Activated CD8-positive, alpha-beta memory T cell treated with anti-CD3 and anti-CD28 coated beads for 48 hours (primary cell): ENCODE measurements at regions not wholly inside any gene's neighbourhood (a gene's known extent, or its start where the extent isn't known, plus 50 kb on each side); places are given as distances from the start of the nearest gene placed in this dataset.

Experiments
- DNase-seq, 3 experiments: peaks; one replicate each; pipeline ENCODE4 v3.0.0-alpha.2; 2020; ENCODE audit warnings: low read depth in 2 of 3, low spot score in 2 of 3

DNA sequence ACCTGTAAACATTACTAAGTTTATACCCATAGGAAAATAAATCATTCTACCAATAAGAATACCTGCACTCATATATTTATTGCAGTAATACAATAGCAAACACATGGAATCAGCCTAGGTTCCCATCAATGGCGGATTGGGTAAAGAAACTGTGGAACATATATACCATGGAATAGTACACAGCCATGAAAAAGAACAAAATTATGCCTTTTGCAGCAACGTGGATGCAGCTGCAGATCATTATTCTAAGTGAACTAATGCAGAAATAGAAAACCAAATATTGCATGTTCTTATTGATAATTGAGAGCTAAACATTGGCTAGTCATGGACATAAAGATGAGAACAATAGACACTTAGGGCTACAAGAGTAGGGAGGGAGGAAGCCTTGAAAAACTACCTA, 667.4 kb upstream of the WWC1 start:
- no peak for DNase-seq

DNA sequence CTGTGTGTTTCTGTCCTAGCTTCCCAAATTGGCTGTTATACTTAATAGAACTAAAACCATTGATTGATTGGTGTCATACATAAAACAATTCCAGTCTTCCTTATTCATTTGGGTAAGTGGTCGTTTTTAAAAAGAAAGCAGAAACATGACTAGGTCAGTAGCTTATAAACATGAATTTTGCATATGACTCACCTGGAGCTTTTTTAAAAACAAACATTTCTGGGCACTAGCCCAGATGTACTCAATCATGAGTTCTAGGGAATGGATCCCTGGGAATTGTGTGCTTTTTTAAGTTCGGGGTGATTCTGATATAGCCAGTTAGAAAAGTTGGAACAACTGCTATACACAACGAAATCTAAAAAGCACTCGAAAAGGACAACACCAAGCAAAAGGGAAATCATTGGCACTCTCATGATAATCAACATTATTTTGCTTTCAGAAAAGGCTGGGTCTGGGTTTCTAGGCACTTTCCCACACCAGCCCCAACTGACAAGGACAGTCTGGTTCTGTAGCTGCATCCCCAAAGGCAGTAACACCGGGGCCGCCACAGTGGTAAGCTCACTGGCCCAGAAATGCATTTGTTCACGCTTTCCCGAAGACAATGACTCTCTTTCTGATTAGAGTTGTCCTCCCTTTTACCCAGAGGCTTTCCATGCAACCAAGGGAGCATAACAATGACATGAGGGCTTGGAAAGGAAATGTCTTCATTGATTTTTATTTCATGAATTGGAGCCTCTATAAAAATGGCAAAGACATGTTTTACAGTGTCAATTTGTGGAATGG, 664.9 kb upstream of the WWC1 start:
- DNase-seq: no peak

DNA sequence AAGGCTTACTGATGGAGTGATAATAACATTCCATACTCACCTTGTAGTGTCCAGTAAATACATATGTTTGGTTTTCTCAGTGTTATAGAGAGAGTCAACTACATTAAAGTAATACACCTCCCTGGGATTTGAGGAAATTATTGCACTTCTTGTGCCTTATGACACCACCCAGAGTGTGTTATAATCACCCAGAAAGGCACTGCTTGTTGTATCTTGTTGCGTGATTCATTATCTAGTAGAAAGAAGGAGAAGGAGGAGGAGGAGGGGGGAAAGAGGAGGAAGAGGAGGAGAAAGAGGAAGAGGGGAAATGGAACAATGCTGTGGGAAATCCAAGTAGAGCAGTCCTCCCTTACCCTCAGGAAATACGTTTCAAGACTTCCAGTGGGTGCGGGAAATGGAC, 661.8 kb upstream of the WWC1 start:
- no peak for DNase-seq

DNA sequence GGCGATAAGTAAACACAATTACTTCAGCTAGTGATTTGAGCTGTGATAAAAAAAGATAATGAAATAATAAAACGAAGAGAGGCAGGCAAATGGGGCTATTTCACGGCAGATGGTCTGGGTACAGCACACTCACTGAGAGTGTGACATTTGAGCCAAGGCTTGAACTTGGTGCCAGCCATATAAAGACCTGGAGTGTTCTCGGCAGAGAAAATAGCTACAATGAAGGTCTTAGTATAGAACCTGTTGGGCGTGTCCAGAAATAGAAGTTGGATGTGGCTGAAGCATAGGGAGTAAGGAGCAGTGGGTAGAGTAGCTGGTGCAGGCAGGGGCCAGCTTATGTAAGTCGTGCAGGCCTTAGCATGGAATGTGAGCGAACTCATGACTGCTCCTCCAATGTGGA, 660.3 kb upstream of the WWC1 start:
- DNase-seq: no peak

DNA sequence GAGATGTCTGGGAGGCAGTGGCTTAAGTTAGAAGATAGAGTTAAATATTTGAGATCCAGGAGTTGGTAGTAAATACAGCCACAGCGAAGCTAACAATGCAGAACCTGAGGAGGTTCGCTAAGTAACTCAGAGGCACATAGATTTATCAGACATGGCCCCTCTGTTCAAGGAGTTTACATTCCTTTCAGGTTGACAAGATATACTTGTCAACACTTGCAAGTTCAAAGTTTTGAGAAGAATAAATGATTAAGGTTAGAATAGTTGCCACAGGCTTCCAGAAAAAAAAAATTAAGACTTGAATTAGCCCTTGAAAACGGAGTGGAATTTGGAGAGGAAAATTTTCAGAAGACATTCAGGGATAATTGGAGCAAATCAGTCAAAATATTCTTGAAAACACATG, 658.3 kb upstream of the WWC1 start:
- DNase-seq: no peak

DNA sequence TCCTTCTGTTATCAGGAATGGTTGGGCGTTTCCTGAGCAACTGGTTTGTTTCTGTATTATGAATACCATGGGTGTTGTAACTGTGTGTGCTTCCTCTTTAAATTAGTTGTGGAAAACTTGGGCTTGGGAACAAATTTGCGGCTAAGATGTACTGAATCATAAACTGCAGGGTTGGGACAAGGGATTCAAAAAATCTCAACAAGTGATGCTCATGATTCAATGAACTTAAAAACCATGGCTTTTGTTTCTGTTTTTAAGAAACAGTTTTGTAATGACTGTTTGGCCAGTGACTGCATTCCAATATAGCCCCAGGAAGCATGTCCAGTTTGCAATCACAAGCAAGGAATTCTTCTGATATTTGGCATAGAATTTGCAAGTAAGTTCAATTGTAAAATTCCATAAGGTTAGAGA, 657.5 kb upstream of the WWC1 start:
- no peak for DNase-seq

DNA sequence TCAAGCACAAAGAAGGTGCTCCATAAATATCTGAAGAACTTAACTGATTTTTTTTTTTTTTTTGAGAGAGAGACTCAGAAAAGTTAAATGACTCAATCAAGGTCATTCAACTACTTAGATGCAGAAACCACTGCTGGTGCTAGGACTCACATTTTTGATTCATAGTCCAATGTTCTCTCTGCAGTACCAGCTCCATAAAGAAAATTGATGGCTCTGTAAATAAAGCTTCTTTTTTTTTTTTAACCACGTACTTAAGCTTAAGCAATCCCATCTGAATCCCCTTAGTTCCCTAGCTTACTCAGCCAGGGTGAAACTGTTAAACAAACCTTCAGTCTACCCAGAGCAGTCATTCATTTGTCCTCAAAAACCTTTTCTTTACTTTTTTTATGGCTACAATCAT, 657.0 kb upstream of the WWC1 start:
- DNase-seq: no peak

DNA sequence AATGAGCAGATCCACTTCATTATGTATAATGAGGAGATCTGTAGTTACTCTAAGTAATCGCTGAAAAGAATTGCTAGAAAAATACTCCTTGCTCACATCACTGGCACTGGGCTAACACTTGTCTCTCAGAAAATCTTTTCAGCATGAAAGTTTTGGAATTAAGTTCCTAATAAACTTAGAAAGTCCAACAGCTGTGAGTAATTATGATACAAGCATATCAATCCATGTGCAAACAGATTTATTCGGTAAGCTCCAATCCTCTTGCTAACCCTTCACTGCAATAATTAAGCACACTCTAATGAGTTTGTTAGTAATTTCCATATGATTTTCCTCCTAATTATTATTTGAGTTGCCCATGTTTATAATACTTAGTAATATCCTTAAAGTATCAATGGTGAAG, 652.6 kb upstream of the WWC1 start:
- no peak for DNase-seq

DNA sequence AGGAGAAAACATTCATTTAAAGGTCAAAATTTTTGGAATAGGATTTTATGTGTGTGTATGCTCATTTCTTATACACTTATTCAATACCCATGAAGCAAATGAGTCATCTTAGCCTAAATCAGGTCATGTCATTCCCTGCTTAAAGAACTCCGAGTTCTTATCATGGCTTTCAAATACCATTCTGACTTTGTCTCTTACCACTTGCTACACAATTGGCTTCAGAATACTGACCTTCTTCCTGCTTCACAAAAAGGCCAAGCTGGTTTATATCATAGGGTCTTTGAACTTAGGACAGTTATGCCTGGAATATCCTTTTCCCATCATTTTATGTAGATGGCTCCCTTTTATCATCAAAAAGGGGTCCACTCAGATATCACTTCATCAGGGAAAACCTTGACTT, 652.2 kb upstream of the WWC1 start:
- DNase-seq: no peak

DNA sequence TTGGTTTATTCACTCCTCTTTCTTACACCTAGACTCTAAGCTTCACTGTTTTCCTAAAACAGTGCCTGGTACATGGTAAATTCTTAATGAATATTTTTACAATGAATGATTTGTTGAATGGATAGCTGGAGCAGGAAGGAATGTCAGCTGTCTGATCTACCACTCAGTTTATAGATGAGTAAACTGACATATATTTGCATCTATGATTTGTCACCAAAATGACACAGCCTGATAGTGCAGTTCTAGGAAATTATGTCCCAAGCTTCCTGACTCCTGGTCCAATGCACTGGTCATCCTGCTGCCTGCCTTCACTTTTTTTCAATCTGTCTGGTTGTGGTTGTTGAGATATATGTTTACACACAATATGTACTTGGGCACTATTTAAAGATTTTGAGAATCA, 651.7 kb upstream of the WWC1 start:
- DNase-seq: no peak

DNA sequence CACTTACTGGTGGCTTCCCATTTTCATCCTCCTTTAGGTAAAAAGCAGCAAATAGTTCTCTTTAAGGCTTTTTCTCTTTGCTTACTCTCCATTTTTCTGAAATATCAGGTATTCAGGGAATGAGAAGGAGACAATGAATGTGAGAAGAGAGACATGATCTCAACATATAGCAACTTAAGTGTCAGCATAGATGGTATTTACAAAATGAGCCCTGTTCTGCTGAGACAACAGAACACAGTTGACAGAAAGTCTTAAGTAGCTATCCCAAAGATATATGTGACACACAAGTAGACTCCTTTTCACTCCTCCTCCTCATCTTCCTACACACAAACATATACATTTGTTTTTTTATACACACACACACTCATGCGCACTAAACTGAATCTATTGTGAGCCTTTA, 649.3 kb upstream of the WWC1 start:
- DNase-seq: no peak

DNA sequence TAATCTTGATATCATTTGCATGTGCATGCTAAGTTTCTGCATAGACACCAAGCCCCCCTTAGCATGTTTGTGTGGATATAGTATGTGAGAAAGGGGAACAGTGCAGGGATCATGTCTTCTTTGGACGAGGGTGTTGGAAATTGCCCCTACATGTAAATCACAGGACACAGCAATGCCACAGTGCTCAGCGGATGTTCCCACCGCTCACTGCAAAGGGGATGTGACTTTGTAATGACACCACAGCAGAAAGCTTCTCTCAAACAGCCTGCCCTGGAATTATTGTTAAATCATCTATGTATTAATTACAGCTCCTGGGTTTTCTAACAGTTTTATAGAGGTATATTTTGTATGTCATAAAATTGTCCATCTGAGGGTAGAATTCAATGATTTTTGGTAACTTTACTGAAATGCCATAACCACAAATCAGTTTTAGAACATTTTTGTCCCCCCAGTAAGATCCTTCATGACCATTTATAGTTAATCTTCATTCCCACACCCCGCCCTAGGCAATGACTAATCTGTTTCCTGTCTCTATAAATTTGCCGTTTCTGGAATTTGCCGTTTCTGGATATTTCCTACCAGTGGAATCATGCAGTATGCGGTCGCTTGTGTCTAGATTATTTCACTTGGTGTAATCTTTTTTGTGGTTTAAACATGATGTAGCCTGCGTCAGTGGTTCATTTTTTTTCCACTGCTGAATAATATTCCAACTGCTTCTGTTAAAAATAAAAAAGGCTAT, 648.5 kb upstream of the WWC1 start:
- DNase-seq: no peak

DNA sequence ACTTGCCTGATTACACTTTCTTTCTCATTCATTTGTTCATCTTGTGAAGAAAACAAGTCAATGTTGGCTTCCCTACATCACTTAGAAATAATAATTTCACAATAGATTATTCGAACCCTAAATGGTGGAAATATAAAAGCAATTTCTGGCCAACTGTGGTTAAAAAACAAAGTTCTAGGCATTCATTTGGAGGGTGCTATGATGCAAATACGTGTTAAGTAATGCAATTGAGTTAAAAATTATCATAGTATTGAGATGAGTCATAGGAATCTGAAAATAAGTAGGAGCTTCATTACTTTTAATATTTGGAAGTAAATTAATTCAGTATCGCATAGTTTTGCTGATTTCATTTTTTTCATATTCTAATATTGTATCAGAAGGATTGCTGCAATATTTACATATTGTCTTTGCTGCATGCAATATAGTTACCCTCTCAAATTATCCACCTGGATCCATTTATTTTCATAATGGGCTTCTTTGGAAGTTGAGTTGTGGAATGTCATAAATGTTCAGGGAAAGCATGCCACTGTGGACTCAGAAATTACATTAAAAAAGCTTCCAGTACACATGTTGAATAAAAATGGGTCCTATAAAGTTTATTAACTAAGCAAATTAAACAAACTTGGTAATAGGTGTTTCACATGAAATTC, 647.7 kb upstream of the WWC1 start:
- DNase-seq: no peak

DNA sequence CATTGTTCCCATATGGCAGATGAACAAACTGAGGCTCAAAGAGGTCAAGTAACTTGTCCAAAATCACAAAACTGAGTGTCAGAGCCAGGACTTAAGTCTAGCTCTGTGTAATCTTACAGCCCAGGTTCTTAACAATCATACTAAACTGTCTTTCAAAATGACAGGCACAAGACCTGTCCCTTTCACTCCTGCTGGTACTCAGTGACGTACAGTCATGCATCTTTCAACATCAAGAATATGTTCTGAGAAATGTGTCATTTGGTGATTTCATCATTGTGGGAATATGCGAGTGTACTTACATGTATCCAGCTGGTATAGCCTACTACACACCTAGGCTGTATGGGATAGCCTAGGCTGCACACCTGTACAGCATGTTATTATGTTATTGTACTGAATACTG, 646.8 kb upstream of the WWC1 start:
- no peak for DNase-seq

DNA sequence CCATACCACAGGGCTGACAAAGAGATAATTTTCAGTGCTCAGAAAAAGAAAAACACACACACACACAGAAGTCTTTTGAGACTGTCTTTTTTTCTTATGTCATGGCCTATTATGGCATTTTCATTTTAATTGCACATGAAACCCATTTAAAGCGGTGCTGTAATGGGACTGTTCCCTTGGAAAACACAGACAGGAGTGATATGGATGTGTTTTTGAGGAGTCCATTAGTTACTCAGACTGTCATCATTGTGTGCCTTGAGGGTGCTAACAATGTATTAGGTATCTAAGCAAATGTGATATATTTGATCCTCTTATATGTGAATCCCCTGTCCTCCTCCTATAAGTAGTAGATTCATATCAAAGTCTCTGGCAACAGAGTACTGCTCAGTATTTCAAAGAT, 642.0 kb upstream of the WWC1 start:
- DNase-seq: no peak

DNA sequence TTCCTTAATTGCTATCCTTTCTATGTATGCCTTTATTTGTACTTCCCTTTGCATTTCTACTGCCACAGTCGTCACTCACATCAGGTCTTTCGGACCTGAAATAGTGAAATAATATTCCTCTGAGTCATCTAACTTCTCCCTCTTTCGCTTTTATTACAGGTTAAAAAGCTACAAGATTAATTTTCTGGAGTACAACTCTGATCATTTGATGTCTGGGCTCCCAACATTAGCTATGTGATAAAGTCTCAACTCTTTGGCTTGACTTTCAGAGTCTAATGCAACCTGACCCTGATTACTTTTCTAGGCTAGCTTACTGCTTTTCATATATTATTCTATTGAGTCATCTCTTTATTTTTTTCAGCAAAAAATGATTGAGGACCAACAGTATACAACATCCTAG, 638.8 kb upstream of the WWC1 start:
- DNase-seq: no peak

DNA sequence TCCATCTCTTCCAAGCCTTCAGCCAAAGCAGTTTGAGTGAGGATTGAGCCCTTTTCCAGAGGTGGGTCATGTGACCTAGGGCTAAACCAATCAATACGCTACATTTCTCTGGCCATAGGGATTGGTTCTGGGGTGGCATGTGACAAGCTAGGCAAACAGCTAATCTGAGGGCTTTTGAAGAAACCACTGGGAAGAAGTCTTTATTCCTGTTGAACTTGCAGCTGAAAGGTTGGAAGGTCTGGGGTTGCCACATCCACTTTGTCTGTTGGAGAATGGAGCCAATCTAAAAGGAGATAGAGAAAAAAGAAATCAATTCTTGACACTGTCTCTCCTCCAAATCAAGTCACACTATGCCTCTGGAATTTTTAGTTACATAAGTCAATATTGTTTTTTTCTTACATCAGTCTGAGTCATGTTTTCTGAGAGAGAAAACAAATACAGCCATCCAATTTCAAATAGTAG, 637.8 kb upstream of the WWC1 start:
- no peak for DNase-seq

DNA sequence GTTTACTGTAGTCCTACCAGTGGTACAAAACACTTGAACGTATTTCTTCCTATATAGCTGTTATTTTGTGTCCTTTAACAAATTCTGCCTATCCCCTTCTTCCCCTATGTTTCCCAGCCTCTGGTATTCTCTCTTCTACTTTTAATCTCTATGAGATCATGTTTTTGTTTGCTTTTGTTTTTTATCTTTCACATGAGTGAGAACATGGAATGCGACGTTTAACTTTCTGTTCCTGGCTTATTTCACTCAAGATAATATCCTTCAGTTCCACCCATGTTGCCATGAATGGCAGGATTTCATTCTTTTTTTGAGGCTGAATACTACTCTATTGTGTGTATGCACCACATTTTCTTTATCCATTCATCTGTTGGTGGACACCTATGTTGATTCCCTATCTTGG, 634.4 kb upstream of the WWC1 start:
- no peak for DNase-seq

DNA sequence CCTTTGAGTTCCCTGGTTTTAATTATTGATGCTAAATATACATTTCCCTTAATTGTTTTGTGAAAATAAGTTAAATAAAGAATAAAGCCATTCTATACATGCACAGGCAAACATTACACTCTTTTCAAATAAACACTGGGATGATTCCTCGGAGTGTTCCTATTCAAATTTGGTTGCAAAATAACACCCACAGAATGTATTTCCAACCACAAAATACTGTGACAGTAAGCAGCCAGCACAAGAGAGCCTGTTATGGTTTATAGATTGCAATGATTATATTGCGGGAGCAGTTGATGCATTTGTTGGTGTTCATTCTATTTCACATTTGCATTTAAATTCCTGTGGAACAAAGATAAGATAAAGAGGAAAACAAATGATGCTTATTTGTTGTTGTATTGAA, 632.6 kb upstream of the WWC1 start:
- DNase-seq: no peak

DNA sequence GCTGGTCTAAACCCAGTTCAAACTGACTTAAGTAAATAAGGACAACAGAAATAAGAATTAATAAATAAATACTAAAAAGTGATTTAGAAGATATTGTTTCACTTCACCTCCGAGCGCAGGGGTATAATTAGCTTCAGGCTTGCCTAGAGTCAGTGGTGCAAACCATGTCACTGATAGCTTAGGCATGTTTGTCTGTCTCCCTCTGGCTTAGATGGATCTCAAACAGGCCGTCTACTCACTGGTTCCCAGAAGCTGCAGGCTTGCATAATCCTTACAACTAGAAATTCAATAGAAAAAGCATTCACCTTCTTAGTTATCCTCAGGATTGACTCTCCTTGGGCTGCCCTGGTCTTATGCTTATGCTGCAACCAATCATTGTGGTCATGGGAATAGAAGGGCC, 629.8 kb upstream of the WWC1 start:
- DNase-seq: no peak

DNA sequence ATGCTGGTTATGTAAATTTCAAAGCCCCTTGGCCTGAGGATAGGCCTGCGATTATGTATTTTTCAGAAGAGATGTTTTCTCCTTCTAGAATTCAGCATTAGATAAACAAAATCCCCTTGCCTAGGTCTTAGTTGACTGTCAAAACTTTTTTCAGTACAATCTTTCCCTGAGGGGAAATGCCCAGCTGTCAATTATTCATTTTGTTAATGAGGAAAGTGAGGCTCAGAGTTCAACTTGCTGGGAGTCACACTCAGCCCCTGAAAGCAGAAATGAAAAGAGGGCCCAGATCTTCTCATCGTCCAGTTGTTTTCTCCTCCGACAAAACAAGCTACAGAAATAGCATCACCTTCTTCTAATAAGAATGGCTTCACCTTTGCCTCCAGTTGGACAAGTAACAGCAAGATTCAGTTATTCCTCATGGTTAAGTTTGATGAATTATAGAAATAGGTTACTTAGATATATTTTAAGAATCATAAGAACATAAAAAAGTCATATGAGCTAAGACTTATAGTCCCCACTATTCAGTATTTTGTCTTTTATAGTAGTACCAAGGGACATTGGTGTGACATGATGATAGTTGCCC, 627.1 kb upstream of the WWC1 start:
- DNase-seq: no peak

DNA sequence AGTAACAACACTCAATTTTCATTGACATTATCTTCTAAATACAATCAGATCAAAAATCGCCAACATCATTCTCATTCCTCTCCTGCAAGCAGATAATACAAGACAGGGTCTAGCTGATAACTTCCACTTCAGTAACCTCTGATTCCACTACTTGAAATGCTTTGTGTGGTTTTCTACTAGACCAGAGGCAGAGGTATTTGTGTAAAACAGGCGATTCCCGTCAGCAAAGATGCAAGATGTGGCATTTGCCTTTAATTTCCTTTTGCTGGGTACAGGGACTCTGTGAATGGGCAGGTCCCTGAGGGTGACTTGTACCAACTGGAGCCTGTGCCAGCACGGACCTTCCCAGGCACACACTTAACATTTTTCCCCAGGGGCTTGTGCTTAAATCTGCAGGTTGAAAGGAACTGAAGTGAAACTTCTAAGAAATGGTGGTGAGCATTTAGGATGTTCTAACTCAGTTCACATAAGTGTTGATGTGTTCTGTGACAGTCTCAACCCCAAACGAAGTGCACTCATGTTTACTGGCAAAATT, 625.5 kb upstream of the WWC1 start:
- DNase-seq: no peak
